ENCODE measurements at regions not wholly inside any gene's neighbourhood (a gene's known extent, or its start where the extent isn't known, plus 50 kb on each side); places are given as distances from the start of the nearest gene placed in this dataset.

DNA sequence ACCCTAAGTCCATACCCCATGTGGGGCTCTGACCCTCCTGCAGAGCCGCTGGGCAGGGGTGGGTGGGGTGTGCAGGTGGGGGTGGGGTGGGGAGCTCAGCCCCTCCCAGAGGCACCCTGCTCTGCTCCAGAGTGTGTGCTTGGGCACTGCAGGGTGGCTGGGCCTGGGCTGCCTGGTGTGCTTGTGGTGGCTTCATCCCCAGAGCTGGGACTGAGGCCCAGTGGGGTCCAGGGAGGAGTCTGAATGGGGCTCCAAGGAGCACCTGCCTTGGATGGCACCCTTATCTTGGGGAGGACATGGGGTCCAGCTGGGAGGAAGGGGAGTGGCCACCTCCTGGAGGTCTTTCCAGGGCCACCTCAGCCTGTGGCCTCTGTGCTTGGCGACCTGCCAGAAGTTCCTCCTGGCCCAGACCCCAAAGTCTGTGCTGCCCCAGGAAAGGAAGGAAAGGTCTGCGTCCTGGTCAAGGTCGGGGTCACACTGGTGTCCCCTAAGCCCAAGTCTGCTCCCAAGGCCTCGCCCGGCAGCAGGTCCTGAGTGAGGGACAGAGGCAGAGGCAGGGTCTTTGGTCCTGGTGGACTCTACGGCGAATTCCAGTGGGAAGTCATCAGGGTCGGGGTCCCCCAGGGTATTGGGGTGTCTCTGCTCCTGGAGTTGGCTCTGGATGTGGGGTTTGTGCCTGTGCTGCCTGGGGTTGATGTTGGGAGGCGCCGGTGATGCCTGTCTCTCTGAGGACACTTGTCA is 373.4 kb downstream of the TMEM121 start:
- TF ChIP-seq, protein P1, sequence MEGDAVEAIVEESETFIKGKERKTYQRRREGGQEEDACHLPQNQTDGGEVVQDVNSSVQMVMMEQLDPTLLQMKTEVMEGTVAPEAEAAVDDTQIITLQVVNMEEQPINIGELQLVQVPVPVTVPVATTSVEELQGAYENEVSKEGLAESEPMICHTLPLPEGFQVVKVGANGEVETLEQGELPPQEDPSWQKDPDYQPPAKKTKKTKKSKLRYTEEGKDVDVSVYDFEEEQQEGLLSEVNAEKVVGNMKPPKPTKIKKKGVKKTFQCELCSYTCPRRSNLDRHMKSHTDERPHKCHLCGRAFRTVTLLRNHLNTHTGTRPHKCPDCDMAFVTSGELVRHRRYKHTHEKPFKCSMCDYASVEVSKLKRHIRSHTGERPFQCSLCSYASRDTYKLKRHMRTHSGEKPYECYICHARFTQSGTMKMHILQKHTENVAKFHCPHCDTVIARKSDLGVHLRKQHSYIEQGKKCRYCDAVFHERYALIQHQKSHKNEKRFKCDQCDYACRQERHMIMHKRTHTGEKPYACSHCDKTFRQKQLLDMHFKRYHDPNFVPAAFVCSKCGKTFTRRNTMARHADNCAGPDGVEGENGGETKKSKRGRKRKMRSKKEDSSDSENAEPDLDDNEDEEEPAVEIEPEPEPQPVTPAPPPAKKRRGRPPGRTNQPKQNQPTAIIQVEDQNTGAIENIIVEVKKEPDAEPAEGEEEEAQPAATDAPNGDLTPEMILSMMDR (IDR thresholded peaks at IDR 0.05) = no peak
- no peak for TF ChIP-seq CBX8 (IDR thresholded peaks at IDR 0.05)
- TF ChIP-seq HOXA7 (CRISPR knock-in tag; IDR thresholded peaks at IDR 0.05) = no peak
- TF ChIP-seq EP300 (IDR thresholded peaks at IDR 0.05) = no peak
- no peak for TF ChIP-seq RCOR1 (IDR thresholded peaks at IDR 0.05; ENCODE audit: low read depth, low read length)
- TF ChIP-seq TFCP2L1 (CRISPR knock-in tag; IDR thresholded peaks at IDR 0.05) = no peak
- TF ChIP-seq, protein P2, sequence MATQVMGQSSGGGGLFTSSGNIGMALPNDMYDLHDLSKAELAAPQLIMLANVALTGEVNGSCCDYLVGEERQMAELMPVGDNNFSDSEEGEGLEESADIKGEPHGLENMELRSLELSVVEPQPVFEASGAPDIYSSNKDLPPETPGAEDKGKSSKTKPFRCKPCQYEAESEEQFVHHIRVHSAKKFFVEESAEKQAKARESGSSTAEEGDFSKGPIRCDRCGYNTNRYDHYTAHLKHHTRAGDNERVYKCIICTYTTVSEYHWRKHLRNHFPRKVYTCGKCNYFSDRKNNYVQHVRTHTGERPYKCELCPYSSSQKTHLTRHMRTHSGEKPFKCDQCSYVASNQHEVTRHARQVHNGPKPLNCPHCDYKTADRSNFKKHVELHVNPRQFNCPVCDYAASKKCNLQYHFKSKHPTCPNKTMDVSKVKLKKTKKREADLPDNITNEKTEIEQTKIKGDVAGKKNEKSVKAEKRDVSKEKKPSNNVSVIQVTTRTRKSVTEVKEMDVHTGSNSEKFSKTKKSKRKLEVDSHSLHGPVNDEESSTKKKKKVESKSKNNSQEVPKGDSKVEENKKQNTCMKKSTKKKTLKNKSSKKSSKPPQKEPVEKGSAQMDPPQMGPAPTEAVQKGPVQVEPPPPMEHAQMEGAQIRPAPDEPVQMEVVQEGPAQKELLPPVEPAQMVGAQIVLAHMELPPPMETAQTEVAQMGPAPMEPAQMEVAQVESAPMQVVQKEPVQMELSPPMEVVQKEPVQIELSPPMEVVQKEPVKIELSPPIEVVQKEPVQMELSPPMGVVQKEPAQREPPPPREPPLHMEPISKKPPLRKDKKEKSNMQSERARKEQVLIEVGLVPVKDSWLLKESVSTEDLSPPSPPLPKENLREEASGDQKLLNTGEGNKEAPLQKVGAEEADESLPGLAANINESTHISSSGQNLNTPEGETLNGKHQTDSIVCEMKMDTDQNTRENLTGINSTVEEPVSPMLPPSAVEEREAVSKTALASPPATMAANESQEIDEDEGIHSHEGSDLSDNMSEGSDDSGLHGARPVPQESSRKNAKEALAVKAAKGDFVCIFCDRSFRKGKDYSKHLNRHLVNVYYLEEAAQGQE (IDR thresholded peaks at IDR 0.05) = no peak
- TF ChIP-seq, protein P3, sequence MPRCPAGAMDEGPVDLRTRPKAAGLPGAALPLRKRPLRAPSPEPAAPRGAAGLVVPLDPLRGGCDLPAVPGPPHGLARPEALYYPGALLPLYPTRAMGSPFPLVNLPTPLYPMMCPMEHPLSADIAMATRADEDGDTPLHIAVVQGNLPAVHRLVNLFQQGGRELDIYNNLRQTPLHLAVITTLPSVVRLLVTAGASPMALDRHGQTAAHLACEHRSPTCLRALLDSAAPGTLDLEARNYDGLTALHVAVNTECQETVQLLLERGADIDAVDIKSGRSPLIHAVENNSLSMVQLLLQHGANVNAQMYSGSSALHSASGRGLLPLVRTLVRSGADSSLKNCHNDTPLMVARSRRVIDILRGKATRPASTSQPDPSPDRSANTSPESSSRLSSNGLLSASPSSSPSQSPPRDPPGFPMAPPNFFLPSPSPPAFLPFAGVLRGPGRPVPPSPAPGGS (IDR thresholded peaks at IDR 0.05) = no peak
